HG03469 (cell line): ENCODE measurements at regions not wholly inside any gene's neighbourhood (a gene's known extent, or its start where the extent isn't known, plus 50 kb on each side); places are given as distances from the start of the nearest gene placed in this dataset.

ENCODE experiments used
- ATAC-seq: cut with Tn5 transposase; IDR thresholded peaks from one replicate; pipeline ENCODE4 v1.9.1; 2021; ENCODE audit warnings: mild to moderate bottlenecking, moderate library complexity, moderate number of reproducible peaks; ENCODE audit not compliant: unreplicated experiment

DNA sequence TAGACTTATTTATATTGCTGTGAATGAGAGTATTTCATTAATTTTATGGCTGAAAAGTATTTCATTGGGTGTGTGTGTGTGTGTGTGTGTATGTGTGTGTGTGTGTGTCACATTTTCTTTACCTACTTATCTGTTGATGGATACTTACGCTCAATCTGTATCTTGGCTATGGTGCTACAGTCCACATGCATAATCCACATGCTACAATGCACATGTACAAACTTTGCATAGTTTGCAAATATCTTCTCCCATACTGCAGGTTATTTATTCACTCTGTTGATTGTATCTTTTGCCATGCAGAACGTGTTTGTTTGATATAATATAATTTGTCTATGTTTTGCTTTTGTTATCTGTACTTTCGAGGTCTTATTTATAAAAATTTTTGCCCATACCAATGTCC is 167.8 kb downstream of the RAB28 start:
- ATAC-seq = no peak

DNA sequence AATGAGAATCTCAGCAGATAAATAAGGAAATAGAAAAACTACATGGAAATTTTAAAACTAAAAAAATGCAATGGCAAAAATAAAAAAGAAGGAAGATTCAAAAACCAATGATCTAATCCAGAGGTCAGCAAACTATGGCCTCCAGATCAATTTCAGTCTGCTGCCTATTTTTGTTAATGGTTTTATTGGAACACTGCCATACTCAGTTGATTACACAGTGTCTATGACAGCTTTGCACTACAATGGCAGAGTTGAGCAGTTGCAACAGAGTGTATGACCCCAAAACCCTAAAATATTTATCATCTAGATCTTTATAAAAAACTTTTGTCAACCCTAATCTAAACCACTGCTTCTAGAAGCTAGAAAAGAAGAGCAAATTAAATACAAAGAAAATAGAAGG is 170.3 kb downstream of the RAB28 start:
- no peak for ATAC-seq

- ATAC-seq = no peak
These were observed 171.9 kb downstream of the RAB28 start for GRCh38 chr4:13312264-13312663.

GRCh38 chr4:13309751-13310150 is 174.4 kb downstream of the RAB28 start:
- no peak for ATAC-seq

DNA sequence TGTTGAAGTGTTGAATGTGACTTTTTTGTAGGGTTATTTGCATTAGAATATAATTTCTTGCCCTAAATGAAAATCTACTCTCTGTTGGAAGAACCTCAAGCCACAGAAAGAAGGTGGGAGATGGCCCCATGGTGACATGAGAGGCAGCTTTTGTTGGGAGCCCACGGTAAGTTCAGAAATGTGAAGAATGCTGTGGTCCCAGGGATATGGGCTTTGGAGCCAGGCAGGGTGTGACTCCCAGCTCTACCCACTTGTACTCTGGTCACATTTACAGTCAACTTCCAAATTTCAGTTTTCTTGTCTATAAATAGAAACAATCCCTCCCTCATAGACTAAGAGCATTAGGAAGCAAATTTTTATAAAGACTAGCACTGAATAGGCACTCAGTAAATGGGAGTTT is 177.8 kb downstream of the RAB28 start:
- no peak for ATAC-seq

- ATAC-seq = no peak
These were observed 181.3 kb downstream of the RAB28 start for GRCh38 chr4:13302876-13303275.

DNA sequence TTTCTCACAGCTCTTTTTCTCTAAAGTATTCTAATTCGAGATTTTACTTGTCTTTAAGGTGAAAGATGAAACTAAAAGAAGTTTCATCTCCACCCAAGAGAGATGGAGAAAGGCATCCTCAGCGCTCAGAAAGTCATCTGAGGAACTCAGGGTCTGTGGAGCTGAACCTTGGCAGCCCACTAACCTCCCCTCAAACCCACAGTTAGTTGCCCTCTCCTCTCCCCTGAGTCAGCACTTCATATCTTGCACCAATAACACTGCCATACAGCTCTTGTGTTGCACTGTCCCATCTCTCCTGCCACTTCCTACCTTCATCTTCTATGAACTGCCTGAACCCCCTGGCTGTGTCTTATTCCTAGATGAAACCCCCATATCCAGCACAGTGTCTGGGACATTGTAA is 184.8 kb downstream of the RAB28 start:
- no peak for ATAC-seq

DNA sequence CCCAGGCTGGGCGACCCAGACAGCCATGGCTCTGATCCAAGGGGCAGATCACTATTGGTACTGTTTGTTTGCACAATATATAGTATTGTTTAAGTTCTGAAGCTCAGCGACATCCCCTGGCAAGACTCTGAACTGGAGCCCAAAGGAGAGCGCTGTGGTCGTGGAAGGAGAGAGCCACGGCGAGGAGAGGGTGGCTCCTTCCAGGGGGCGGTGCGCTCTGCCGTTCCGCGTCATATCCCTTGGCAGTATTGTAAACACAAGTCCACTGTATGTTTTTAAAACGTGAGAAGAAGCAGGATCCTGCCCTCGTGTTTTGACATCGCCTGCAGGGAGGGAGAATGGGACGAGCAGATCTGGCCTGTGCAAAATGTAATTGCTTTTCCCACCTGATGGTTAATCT is 185.5 kb downstream of the RAB28 start:
- ATAC-seq = no peak

- ATAC-seq = no peak
These were observed 187.2 kb downstream of the RAB28 start for GRCh38 chr4:13296986-13297385.

- no peak for ATAC-seq
These were observed 189.1 kb downstream of the RAB28 start for GRCh38 chr4:13294961-13295605.

DNA sequence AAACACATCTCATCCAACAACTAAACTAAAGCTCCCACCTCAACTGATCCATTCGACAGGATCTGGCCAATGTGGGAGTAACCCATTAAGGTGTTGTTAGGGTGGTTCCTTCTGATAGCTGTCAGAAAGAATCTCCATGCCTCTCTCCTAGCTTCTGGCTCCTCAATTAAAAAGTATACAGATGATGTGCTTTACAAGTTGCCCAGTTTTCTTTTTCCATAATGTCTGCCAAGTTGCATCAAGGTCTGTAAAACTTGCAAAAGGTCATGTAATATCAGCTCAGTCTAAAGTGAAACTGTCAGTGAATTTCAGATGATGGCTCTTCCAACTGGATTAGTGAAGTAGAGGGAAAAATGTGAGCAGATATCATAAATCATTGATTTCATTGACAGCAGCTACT is 191.8 kb downstream of the RAB28 start:
- no peak for ATAC-seq

- no peak for ATAC-seq
These were observed 194.7 kb downstream of the RAB28 start for GRCh38 chr4:13289391-13289790.

DNA sequence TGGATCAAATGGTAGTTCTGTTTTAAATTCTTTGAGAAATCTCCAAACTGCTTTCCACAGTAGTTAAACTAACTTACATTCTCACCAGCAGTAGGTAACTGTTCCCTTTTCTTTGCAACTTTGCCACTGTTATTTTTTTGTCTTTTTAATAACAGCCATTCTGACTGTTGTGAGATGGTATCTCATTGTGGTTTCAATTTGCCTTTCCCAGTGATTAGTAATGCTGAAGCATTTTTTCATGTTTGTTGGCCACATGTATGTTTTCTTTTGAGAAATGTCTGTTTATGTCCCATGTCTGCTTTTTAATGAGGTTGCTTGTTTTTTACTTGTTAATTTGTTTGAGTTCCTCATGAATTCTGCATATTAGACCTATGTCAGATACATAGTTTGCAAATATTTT is 198.8 kb downstream of the RAB28 start:
- no peak for ATAC-seq

DNA sequence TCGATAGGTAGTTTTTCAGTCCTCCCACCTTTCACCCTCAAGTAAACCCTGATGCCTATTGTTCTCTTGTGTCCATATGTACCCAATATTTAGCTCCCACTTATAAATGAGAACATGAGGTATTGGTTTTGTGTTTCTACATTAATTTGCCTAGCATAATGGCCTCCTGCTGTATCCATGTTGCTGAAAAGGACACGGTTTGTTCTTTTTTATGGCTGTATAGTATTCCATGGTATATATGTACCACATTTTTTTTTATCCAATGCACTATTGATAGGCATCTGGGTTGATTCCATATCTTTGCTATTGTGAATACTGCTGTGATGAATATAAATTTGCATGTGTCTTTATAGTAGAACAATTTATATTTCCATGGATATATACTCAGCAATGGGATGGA is 199.2 kb downstream of the RAB28 start:
- no peak for ATAC-seq

DNA sequence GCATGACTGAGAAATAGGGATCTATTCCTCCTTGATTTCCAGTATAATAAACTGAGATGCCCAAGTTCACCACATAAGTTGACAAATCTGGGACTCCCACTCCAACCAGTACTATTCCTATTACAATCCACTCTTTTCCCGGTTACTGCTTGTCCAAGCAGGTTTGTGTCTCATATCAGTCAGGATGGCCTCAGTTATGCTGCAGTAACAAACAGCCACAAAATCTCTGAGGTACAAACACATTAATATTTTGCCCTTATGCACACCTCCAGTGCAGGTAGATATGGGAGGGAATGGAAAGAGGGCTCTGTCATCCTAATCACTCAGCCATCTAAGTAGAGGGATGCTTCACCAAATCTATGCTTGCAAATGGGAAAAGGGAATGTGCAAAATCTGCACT is 207.8 kb downstream of the RAB28 start:
- no peak for ATAC-seq

GRCh38 chr4:13268703-13269102 is 215.4 kb downstream of the RAB28 start:
- ATAC-seq = no peak

DNA sequence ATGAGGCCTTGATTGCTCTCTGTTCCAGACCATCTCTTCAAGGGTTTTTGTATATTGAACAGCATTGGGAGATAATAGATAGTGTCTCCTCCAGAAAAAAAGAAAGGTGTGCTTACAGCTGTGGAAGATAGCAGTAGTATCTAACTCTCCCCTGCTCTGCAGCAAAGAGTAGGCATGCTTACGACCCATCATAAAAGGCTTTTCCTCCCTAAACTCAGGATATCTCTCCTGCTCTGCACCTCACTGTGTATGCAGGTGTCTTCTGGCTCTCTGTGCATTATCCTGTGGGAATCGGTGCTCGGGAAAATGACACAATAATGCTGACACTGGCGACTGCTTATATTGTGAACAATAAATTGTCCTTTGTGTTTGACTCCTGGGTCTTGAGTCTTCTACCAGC is 216.0 kb downstream of the RAB28 start:
- no peak for ATAC-seq

DNA sequence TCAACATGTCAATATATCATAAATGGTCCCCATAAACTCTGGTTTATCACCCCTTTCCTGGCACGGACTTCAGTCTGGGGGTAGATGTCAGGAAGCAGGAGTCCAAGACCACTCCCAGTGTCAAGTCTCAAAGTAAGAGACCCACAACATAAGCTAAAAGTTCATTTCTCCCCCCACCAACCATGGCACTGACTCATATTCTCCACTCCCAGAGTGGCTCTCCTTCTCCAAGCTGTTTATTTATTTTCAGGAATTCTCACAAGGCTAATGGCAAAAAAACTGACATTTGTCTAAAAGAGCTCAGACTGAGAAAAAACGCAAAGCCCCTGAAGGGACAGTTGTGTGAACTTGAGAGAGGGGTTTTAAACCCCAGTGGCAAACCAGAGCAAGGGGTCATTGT is 217.0 kb downstream of the RAB28 start:
- no peak for ATAC-seq

- no peak for ATAC-seq
These were observed 217.5 kb downstream of the RAB28 start for GRCh38 chr4:13266687-13267086.

DNA sequence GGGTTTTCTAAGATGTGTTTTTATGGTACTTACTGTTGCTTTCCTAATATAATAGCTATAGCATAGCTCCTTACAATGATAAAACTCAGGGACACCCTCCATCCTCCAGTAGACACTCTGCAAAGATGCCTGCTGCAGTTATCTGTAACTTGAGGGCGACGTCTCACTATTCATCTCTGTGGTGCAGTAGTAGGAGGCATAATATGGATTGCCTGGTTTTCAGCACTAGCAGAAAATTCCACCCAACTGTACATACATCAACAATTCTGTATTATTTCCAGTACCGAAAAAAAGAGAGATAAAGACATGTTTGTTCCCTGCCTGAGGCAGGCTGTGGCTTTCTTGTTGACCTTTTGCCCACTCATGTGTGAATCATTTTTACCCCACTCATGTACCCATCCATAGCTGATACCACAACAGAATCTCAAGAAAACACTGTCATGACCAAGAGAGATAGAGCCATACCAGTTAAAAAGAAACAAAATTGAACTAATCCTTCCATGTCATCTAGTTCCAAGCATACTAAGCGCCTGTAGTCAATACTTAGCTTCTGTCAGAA is 220.1 kb downstream of the RAB28 start:
- ATAC-seq = no peak

DNA sequence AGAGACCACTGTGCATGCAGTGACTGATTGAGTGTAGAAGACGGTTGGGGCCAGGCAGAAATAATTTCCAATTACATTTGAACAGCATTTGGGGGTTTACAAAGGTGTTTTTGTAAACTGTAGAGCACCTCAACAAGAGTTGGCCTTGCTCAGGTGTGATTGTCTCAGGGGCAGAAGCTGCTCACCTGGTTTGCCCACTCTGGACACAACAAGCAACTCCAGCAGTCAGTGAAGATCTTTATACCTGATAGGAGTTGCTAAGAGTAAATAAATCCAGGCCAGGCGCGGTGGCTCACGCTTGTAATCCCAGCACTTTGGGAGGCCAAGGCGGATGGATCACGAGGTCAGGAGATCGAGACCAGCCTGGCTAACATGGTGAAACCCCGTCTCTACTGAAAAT is 221.3 kb downstream of the RAB28 start:
- ATAC-seq = no peak

GRCh38 chr4:13261486-13262257 is 222.5 kb downstream of the RAB28 start:
- no peak for ATAC-seq
